ENCODE measurements at regions not wholly inside any gene's neighbourhood (a gene's known extent, or its start where the extent isn't known, plus 50 kb on each side); places are given as distances from the start of the nearest gene placed in this dataset.
A peak's percentile ranks its signal among the peaks of the same experiment; 100 is the strongest.

GRCh38 chr18:43620936-43621335 is 343.6 kb upstream of the SYT4 start:
- in situ Hi-C loops (cut with HindIII; ENCODE audit: low sequenced_read_pairs), result no loop called here
- peak; percentile 47 for DNase-seq (ENCODE audit: low spot score)

- in situ Hi-C loops (cut with HindIII; ENCODE audit: low sequenced_read_pairs), result no loop called here
- DNase-seq (ENCODE audit: low spot score), result no peak
These were observed 344.7 kb upstream of the SYT4 start for GRCh38 chr18:43622024-43622423.

- in situ Hi-C loops (cut with HindIII; ENCODE audit: low sequenced_read_pairs), result no loop called here
These were observed 348.3 kb upstream of the SYT4 start for GRCh38 chr18:43625582-43625981.

GRCh38 chr18:43627848-43628530 is 350.7 kb upstream of the SYT4 start:
- in situ Hi-C loops (cut with HindIII; ENCODE audit: low sequenced_read_pairs), result no loop called here
- DNase-seq (ENCODE audit: low spot score), result no peak

More at GRCh38 chr18:43625582-43625981, 348.3 kb upstream of the SYT4 start:
- no peak for DNase-seq (ENCODE audit: low spot score)

- DNase-seq (ENCODE audit: low spot score), result no peak
- in situ Hi-C loops (cut with HindIII; ENCODE audit: low sequenced_read_pairs), result no loop called here
These were observed 357.7 kb upstream of the SYT4 start for GRCh38 chr18:43634994-43635393.

GRCh38 chr18:43635397-43635796 is 358.1 kb upstream of the SYT4 start:
- DNase-seq (ENCODE audit: low spot score), result no peak
- in situ Hi-C loops (cut with HindIII; ENCODE audit: low sequenced_read_pairs), result no loop called here

GRCh38 chr18:43642727-43643330 is 365.5 kb upstream of the SYT4 start:
- in situ Hi-C loops (cut with HindIII; ENCODE audit: low sequenced_read_pairs), result no loop called here
- DNase-seq (ENCODE audit: low spot score), result no peak

- no peak for DNase-seq (ENCODE audit: low spot score)
- in situ Hi-C loops (cut with HindIII; ENCODE audit: low sequenced_read_pairs), result no loop called here
These were observed 370.7 kb upstream of the SYT4 start for GRCh38 chr18:43648002-43648401.

GRCh38 chr18:43649649-43650357 is 372.5 kb upstream of the SYT4 start:
- no peak for DNase-seq (ENCODE audit: low spot score)
- in situ Hi-C loops (cut with HindIII; ENCODE audit: low sequenced_read_pairs), result no loop called here

GRCh38 chr18:43650426-43650825 is 373.1 kb upstream of the SYT4 start:
- in situ Hi-C loops (cut with HindIII; ENCODE audit: low sequenced_read_pairs), result no loop called here
- no peak for DNase-seq (ENCODE audit: low spot score)

- no peak for DNase-seq (ENCODE audit: low spot score)
- in situ Hi-C loops (cut with HindIII; ENCODE audit: low sequenced_read_pairs), result no loop called here
These were observed 373.8 kb upstream of the SYT4 start for GRCh38 chr18:43651057-43651456.

GRCh38 chr18:43656547-43656946 is 379.3 kb upstream of the SYT4 start:
- DNase-seq (ENCODE audit: low spot score), result no peak
- in situ Hi-C loops (cut with HindIII; ENCODE audit: low sequenced_read_pairs), result no loop called here

- in situ Hi-C loops (cut with HindIII; ENCODE audit: low sequenced_read_pairs), result no loop called here
- no peak for DNase-seq (ENCODE audit: low spot score)
These were observed 384.3 kb upstream of the SYT4 start for GRCh38 chr18:43661570-43661969.

GRCh38 chr18:43662657-43663056 is 385.4 kb upstream of the SYT4 start:
- no peak for DNase-seq (ENCODE audit: low spot score)
- in situ Hi-C loops (cut with HindIII; ENCODE audit: low sequenced_read_pairs), result no loop called here

- in situ Hi-C loops (cut with HindIII; ENCODE audit: low sequenced_read_pairs), result no loop called here
- no peak for DNase-seq (ENCODE audit: low spot score)
These were observed 385.9 kb upstream of the SYT4 start for GRCh38 chr18:43663159-43663558.

GRCh38 chr18:43664487-43665008 is 387.3 kb upstream of the SYT4 start:
- in situ Hi-C loops (cut with HindIII; ENCODE audit: low sequenced_read_pairs), result no loop called here
- no peak for DNase-seq (ENCODE audit: low spot score)

GRCh38 chr18:43665105-43665788 is 388.0 kb upstream of the SYT4 start:
- in situ Hi-C loops (cut with HindIII; ENCODE audit: low sequenced_read_pairs), result no loop called here
- no peak for DNase-seq (ENCODE audit: low spot score)

GRCh38 chr18:43668866-43669265 is 391.6 kb upstream of the SYT4 start:
- DNase-seq (ENCODE audit: low spot score), result no peak
- in situ Hi-C loops (cut with HindIII; ENCODE audit: low sequenced_read_pairs), result no loop called here

GRCh38 chr18:43671431-43671830 is 394.1 kb upstream of the SYT4 start:
- in situ Hi-C loops (cut with HindIII; ENCODE audit: low sequenced_read_pairs), result no loop called here

GRCh38 chr18:43680096-43680495 is 402.8 kb upstream of the SYT4 start:
- in situ Hi-C loops (cut with HindIII; ENCODE audit: low sequenced_read_pairs), result no loop called here

More at GRCh38 chr18:43671431-43671830, 394.1 kb upstream of the SYT4 start:
- DNase-seq (ENCODE audit: low spot score), result no peak

More at GRCh38 chr18:43680096-43680495, 402.8 kb upstream of the SYT4 start:
- DNase-seq (ENCODE audit: low spot score), result no peak
